Endothelial cell of umbilical vein (primary cell): ENCODE measurements at regions not wholly inside any gene's neighbourhood (a gene's known extent, or its start where the extent isn't known, plus 50 kb on each side); places are given as distances from the start of the nearest gene placed in this dataset.

Source experiments
- BruUV-seq: library from RNA; stranded (reverse); fragments of 400-500 nt; replicated peaks from 2 replicates; lab custom pipeline; 2021; lab: Mats Ljungman, UMichigan
- CTCF ChIA-PET: fragments of 300-600, 350-600 bp; sonication (Branson Sonifier 250); formaldehyde crosslinking; loops from one replicate; lab custom pipeline; 2021; ENCODE audit warnings: antibody characterized with exemption, inconsistent platforms; lab: Charles Lee
- POLR2A ChIA-PET: fragments of 300-600, 350-600 bp; sonication (Branson Sonifier 250); formaldehyde crosslinking; loops from one replicate; lab custom pipeline; 2021; ENCODE audit warnings: antibody characterized with exemption, inconsistent platforms; lab: Charles Lee
- DNase-seq: peaks from one replicate; pipeline ENCODE4 v3.0.0-alpha.2; 2011; ENCODE audit warnings: low read depth, low spot score
- FAIRE-seq: peaks from 2 replicates; lab custom pipeline; 2011; peaks lifted over from hg19 to GRCh38; lab: Jason Lieb, UNC
- H2AFZ ChIP-seq: 2 replicates; pipeline ENCODE4 v1.6.0; 2012; ENCODE audit warnings: low read depth, low read length, control low read depth, inconsistent platforms
- H3K27ac ChIP-seq: 2 replicates; pipeline ENCODE4 v1.5.1; 2011; ENCODE audit warnings: low read depth, mild to moderate bottlenecking, control low read depth, low read length, moderate library complexity; ENCODE audit not compliant: insufficient read depth
- H3K27me3 ChIP-seq, 2 experiments: 2 replicates each; pipeline versions ENCODE4 v1.6.0 to v1.6.1; 2011; ENCODE audit warnings: low read length in 2 of 2, mixed read lengths in 1 of 2; ENCODE audit not compliant: control insufficient read depth in 2 of 2, insufficient read depth in 2 of 2
- H3K36me3 ChIP-seq, 2 experiments: 2 replicates in 1 of 2; 3 replicates in 1 of 2; pipeline ENCODE4 v1.5.1; 2011; ENCODE audit warnings: low read length in 2 of 2, mild to moderate bottlenecking in 1 of 2, moderate library complexity in 1 of 2; ENCODE audit not compliant: control insufficient read depth in 2 of 2, insufficient read depth in 2 of 2; ENCODE audit errors: extremely low read depth in 1 of 2
- H3K4me1 ChIP-seq: 3 replicates; pipeline ENCODE4 v1.5.1; 2011; ENCODE audit warnings: mild to moderate bottlenecking, low read length; ENCODE audit not compliant: control insufficient read depth, insufficient read depth; ENCODE audit errors: extremely low read depth
- H3K4me2 ChIP-seq: 2 replicates; pipeline ENCODE4 v1.6.1; 2011; ENCODE audit warnings: low read length, control low read depth, mixed read lengths; ENCODE audit not compliant: insufficient read depth
- H3K4me3 ChIP-seq, 3 experiments: fragments of 200-600 bp in 1 of 3; sonication (generic), shearing (Covaris generic) in 1 of 3; replicated peaks in 1 of 3; 2 replicates each; pipeline ENCODE4 v1.5.1; 2011 to 2016; ENCODE audit warnings: control low read depth in 3 of 3, low read length in 3 of 3, mild to moderate bottlenecking in 2 of 3, inconsistent platforms in 1 of 3, low read depth in 1 of 3, moderate library complexity in 1 of 3; ENCODE audit not compliant: insufficient read depth in 1 of 3
- H3K79me2 ChIP-seq: 2 replicates; pipeline ENCODE4 v1.6.0; 2012; ENCODE audit warnings: low read length, inconsistent platforms; ENCODE audit not compliant: control insufficient read depth, insufficient read depth
- H3K9ac ChIP-seq: replicated peaks from 2 replicates; pipeline ENCODE3; 2011; ENCODE audit warnings: low read length, control low read depth; ENCODE audit not compliant: insufficient read depth; ENCODE audit errors: extremely low read depth
- H3K9me1 ChIP-seq: replicated peaks from 3 replicates; pipeline ENCODE4 v1.6.0; 2011; ENCODE audit warnings: mild to moderate bottlenecking, low read length; ENCODE audit not compliant: control insufficient read depth, insufficient read depth; ENCODE audit errors: extremely low read depth
- H3K9me3 ChIP-seq: replicated peaks from 2 replicates; pipeline ENCODE4 v1.5.1; 2012; ENCODE audit warnings: low read length, inconsistent platforms; ENCODE audit not compliant: control insufficient read depth, insufficient read depth
- H4K20me1 ChIP-seq: replicated peaks from 2 replicates; pipeline ENCODE3; 2011; ENCODE audit warnings: mild to moderate bottlenecking, low read length; ENCODE audit not compliant: control insufficient read depth, insufficient read depth; ENCODE audit errors: extremely low read depth
- EZH2 ChIP-seq: IDR thresholded peaks from 2 replicates; pipeline ENCODE4 v1.6.1; 2012; ENCODE audit warnings: borderline replicate concordance, low read depth, mild to moderate bottlenecking, moderate library complexity, low read length, inconsistent platforms; ENCODE audit not compliant: severe bottlenecking
- FOS ChIP-seq: IDR thresholded peaks from 2 replicates; pipeline ENCODE4 v1.6.1; 2011; ENCODE audit warnings: mild to moderate bottlenecking, low read length, moderate library complexity, borderline replicate concordance; ENCODE audit not compliant: insufficient read depth
- GATA2 ChIP-seq: IDR thresholded peaks from 2 replicates; pipeline ENCODE4 v1.7.0; 2011; ENCODE audit warnings: low read depth, mild to moderate bottlenecking, moderate library complexity, mixed read lengths, low read length; ENCODE audit not compliant: insufficient read length, insufficient read depth
- JUN ChIP-seq: IDR thresholded peaks from 2 replicates; pipeline ENCODE4 v1.6.1; 2011; ENCODE audit warnings: borderline replicate concordance, low read depth; ENCODE audit not compliant: insufficient read length, insufficient read depth
- MYC ChIP-seq: IDR thresholded peaks from one replicate; pipeline ENCODE4 v1.6.1; 2011; ENCODE audit warnings: mild to moderate bottlenecking, low read depth, low read length
- POLR2A ChIP-seq: IDR thresholded peaks from 2 replicates; pipeline ENCODE4 v1.6.1; 2012; ENCODE audit warnings: low read depth, mild to moderate bottlenecking, control low read depth, low read length
- POLR2AphosphoS5 ChIP-seq: IDR thresholded peaks from 2 replicates; pipeline ENCODE4 v1.6.1; 2012; ENCODE audit warnings: low read depth, mild to moderate bottlenecking, control low read depth, low read length, moderate library complexity; ENCODE audit not compliant: insufficient read depth
- dilution Hi-C: fragments of 300-500 bp; cut with MboI; formaldehyde crosslinking; loops from one replicate; pipeline ENCODE4 v1.15.0; 2019; ENCODE audit warnings: low sequenced_read_pairs; ENCODE audit not compliant: extremely low pct_ligation_motif_present
- intact Hi-C: fragments of 100-400 bp; cut with micrococcal nuclease; formaldehyde crosslinking; loops from one replicate; pipeline ENCODE4 v1.10.0; 2022
- TF ChIP-seq, protein P1 (sequence below): IDR thresholded peaks from 2 replicates; pipeline ENCODE4 v1.6.1; 2011; ENCODE audit not compliant: insufficient read depth, insufficient read length
- TF ChIP-seq, protein P2 (sequence below), 2 donors: IDR thresholded peaks; 1 replicate in 1 of 2; 2 replicates in 1 of 2; pipeline ENCODE4 v1.5.1; 2011; ENCODE audit warnings: low read length in 2 of 2, mild to moderate bottlenecking in 2 of 2, moderate library complexity in 2 of 2, control low read depth in 1 of 2, inconsistent platforms in 1 of 2, low read depth in 1 of 2; ENCODE audit not compliant: insufficient read depth in 1 of 2; ENCODE audit errors: extremely low read depth in 1 of 2

DNA sequence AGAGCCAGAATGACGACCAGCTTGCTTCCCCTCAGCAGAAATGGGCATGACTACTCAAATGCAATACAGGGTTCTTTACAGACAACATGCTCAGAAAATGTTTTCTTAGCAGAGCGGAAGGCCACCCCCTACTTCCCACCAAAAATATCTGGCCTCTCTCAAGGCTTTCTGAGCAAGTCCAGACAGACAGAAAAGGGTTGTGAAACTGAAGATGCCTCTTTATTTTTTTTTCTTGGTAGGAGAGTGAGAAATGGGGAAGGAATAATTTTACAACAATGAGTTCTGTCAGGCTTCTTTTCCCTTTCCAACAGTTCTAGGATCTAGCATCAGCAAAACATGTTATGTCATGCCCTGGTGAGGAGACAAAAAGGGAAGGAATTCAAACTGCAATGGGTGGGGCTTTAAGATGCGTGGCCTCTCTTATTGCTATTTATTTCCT is 172.0 kb upstream of the CAMK1G start:
- ChIA-PET POLR2A (no interaction called here), CTCF (interaction anchor here (1.0 kb wide), 1 partner anchor 15 kb away, joined by 3 read pairs; no protein-coding TSS in a partner anchor)
- H3K9ac ChIP-seq = no peak overlapping the region
- BruUV-seq = no TSS peak
- H3K9me3 ChIP-seq = no peaks in the 10 kb centered on the region
- H3K27me3 ChIP-seq = no peaks in the 10 kb centered on the region
- TF ChIP-seq, protein P1, sequence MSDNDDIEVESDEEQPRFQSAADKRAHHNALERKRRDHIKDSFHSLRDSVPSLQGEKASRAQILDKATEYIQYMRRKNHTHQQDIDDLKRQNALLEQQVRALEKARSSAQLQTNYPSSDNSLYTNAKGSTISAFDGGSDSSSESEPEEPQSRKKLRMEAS = no peak
- no peak for TF ChIP-seq EZH2
- TF ChIP-seq FOS = no peak
- no peak for TF ChIP-seq MYC
- no peak for TF ChIP-seq GATA2
- no peak for TF ChIP-seq POLR2AphosphoS5
- TF ChIP-seq POLR2A = no peak
- TF ChIP-seq, protein P2, sequence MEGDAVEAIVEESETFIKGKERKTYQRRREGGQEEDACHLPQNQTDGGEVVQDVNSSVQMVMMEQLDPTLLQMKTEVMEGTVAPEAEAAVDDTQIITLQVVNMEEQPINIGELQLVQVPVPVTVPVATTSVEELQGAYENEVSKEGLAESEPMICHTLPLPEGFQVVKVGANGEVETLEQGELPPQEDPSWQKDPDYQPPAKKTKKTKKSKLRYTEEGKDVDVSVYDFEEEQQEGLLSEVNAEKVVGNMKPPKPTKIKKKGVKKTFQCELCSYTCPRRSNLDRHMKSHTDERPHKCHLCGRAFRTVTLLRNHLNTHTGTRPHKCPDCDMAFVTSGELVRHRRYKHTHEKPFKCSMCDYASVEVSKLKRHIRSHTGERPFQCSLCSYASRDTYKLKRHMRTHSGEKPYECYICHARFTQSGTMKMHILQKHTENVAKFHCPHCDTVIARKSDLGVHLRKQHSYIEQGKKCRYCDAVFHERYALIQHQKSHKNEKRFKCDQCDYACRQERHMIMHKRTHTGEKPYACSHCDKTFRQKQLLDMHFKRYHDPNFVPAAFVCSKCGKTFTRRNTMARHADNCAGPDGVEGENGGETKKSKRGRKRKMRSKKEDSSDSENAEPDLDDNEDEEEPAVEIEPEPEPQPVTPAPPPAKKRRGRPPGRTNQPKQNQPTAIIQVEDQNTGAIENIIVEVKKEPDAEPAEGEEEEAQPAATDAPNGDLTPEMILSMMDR (IDR thresholded peaks at IDR 0.05; ENCODE audit: extremely low read depth in 1 of 2, insufficient read depth in 1 of 2, low read depth in 1 of 2, low read length in 2 of 2) = no peak
- no peak for TF ChIP-seq JUN
- dilution Hi-C loops (no loop called here), intact Hi-C loops (no loop called here)
- DNase-seq = no peak
- H3K27ac ChIP-seq = no peak overlapping the region
- H2AFZ ChIP-seq = no peak overlapping the region
- no peaks in the 10 kb centered on the region for H3K4me1 ChIP-seq
- H3K4me3 ChIP-seq = no peak overlapping the region
- no peaks in the 10 kb centered on the region for H3K36me3 ChIP-seq
- no peak for FAIRE-seq
- H3K4me2 ChIP-seq = no peak overlapping the region
- no peaks in the 10 kb centered on the region for H3K79me2 ChIP-seq
- no peaks in the 10 kb centered on the region for H4K20me1 ChIP-seq
- H3K9me1 ChIP-seq = no peaks in the 10 kb centered on the region
